ENCODE measurements at regions not wholly inside any gene's neighbourhood (a gene's known extent, or its start where the extent isn't known, plus 50 kb on each side); places are given as distances from the start of the nearest gene placed in this dataset.

- TF ChIP-seq CTCF (IDR thresholded peaks at IDR 0.05; ENCODE audit: unreplicated experiment): no peak
Measured at GRCh38 chr20:55446301-55446700, 559.0 kb downstream of the CBLN4 start.

GRCh38 chr20:55439070-55439469 lies 566.2 kb downstream of the CBLN4 start:
- H3K4me3 Mint-ChIP-seq: no peak overlapping the region
- no peaks in the 10 kb centered on the region for H3K4me1 Mint-ChIP-seq
- H3K27ac Mint-ChIP-seq: no peak overlapping the region
- H3K27me3 Mint-ChIP-seq (ENCODE audit: low read depth): peaks cover 5% of the 10 kb centered on the region
- no peak for DNase-seq (ENCODE audit: low spot score in 2 of 2, unreplicated experiment in 2 of 2)
- no peak for TF ChIP-seq CTCF (IDR thresholded peaks at IDR 0.05; ENCODE audit: unreplicated experiment)
- H3K9me3 Mint-ChIP-seq: no peaks in the 10 kb centered on the region
- H3K36me3 Mint-ChIP-seq: no peaks in the 10 kb centered on the region

More at GRCh38 chr20:55446301-55446700, 559.0 kb downstream of the CBLN4 start:
- Mint-ChIP-seq H3K9me3 (no peaks in the 10 kb centered on the region), H3K27ac (no peak overlapping the region), H3K4me1 (no peaks in the 10 kb centered on the region), H3K36me3 (no peaks in the 10 kb centered on the region), H3K27me3 (ENCODE audit: low read depth) (peaks cover 1% of the 10 kb centered on the region), H3K4me3 (no peak overlapping the region)
- no peak for DNase-seq (ENCODE audit: low spot score in 2 of 2, unreplicated experiment in 2 of 2)

GRCh38 chr20:55437798-55438415 lies 567.4 kb downstream of the CBLN4 start:
- Mint-ChIP-seq H3K4me3 (no peak overlapping the region), H3K27ac (no peak overlapping the region), H3K27me3 (ENCODE audit: low read depth) (peaks cover 5% of the 10 kb centered on the region), H3K4me1 (no peaks in the 10 kb centered on the region), H3K36me3 (no peaks in the 10 kb centered on the region), H3K9me3 (no peaks in the 10 kb centered on the region)
- no peak for TF ChIP-seq CTCF (IDR thresholded peaks at IDR 0.05; ENCODE audit: unreplicated experiment)
- DNase-seq (ENCODE audit: low spot score in 2 of 2, unreplicated experiment in 2 of 2): no peak

GRCh38 chr20:55424968-55425367 lies 580.4 kb downstream of the CBLN4 start:
- Mint-ChIP-seq H3K27ac (no peak overlapping the region), H3K27me3 (ENCODE audit: low read depth) (peaks cover 22% of the 10 kb centered on the region), H3K4me3 (no peak overlapping the region), H3K9me3 (no peaks in the 10 kb centered on the region), H3K36me3 (no peaks in the 10 kb centered on the region), H3K4me1 (no peaks in the 10 kb centered on the region)
- DNase-seq (ENCODE audit: low spot score in 2 of 2, unreplicated experiment in 2 of 2): no peak
- TF ChIP-seq CTCF (IDR thresholded peaks at IDR 0.05; ENCODE audit: unreplicated experiment): no peak

GRCh38 chr20:55424476-55424875 lies 580.8 kb downstream of the CBLN4 start:
- Mint-ChIP-seq H3K4me3 (no peak overlapping the region), H3K4me1 (no peaks in the 10 kb centered on the region), H3K27me3 (ENCODE audit: low read depth) (peaks cover 22% of the 10 kb centered on the region), H3K36me3 (no peaks in the 10 kb centered on the region), H3K27ac (no peak overlapping the region), H3K9me3 (no peaks in the 10 kb centered on the region)
- DNase-seq (ENCODE audit: low spot score in 2 of 2, unreplicated experiment in 2 of 2): no peak
- no peak for TF ChIP-seq CTCF (IDR thresholded peaks at IDR 0.05; ENCODE audit: unreplicated experiment)

- Mint-ChIP-seq H3K4me1 (peaks cover 10% of the 10 kb centered on the region), H3K27ac (peak overlapping the region; percentile 0), H3K27me3 (ENCODE audit: low read depth) (peaks cover 7% of the 10 kb centered on the region), H3K9me3 (no peaks in the 10 kb centered on the region), H3K36me3 (no peaks in the 10 kb centered on the region), H3K4me3 (no peak overlapping the region)
- no peak for TF ChIP-seq CTCF (IDR thresholded peaks at IDR 0.05; ENCODE audit: unreplicated experiment)
- DNase-seq (ENCODE audit: low spot score in 2 of 2, unreplicated experiment in 2 of 2): no peak
Measured at GRCh38 chr20:55417836-55418235, 587.5 kb downstream of the CBLN4 start.

Data from mesothelial cell of epicardium (in vitro differentiated cells).